ENCODE measurements at regions not wholly inside any gene's neighbourhood (a gene's known extent, or its start where the extent isn't known, plus 50 kb on each side); places are given as distances from the start of the nearest gene placed in this dataset.

DNA sequence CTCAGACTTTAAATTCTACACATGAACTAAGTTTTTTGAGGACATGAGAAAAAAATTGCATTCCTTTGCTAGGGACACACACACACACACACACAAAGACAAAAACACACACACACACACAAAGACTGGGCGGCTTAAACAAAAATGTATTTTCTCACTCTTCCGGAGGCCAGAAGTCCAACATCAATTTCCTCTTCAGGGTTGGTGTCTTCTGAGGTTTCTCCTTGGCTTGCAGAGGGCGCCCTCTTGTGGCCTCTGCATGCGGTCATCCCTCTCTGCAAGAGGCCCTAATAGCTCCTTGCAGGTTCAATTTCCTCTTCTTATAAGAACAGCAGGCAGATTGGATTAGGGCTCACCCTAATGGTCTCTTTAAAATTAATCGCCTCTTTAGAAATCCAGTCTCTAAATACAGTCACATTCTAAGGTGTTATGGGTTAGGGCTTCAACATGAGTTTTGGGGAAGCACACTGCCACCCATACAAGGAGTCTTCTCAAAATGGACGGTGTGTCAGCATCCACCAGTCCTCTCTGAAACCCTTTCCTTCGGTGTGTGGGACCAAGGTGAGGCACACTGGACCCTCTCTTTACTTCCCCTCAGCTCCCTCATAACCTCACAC is 61.4 kb downstream of the GPR6 start:
- H3K9me3 ChIP-seq (ENCODE audit: control insufficient read depth in 4 of 4, low read length in 3 of 4): no peaks in the 10 kb centered on the region
- H3K27me3 ChIP-seq (ENCODE audit: control insufficient read depth in 4 of 4, insufficient read depth in 4 of 4, low read length in 3 of 4): peaks cover 0 to 2% (median 0%) of the 10 kb centered on the region in 4 donors
- H3K4me3 ChIP-seq (ENCODE audit: low read depth in 1 of 3, low read length in 3 of 3): peak overlapping the region; percentile 36 to 57 (median 50)
- no peak for TF ChIP-seq FOXA1 (IDR thresholded peaks at IDR 0.05)
- TF ChIP-seq EGR1 (IDR thresholded peaks at IDR 0.05; ENCODE audit: low read depth in 2 of 2): no peak
- peak; percentile 72 for TF ChIP-seq YY1 (IDR thresholded peaks at IDR 0.05)
- TF ChIP-seq RAD21 (IDR thresholded peaks at IDR 0.05): peak; percentile 94
- TF ChIP-seq, protein P1, sequence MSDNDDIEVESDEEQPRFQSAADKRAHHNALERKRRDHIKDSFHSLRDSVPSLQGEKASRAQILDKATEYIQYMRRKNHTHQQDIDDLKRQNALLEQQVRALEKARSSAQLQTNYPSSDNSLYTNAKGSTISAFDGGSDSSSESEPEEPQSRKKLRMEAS (IDR thresholded peaks at IDR 0.05): no peak
- TF ChIP-seq SP1 (IDR thresholded peaks at IDR 0.05): no peak
- no peak for TF ChIP-seq FOXA2 (IDR thresholded peaks at IDR 0.05)
- peak; percentile 30 for TF ChIP-seq HNF4G (IDR thresholded peaks at IDR 0.05)
- TF ChIP-seq JUND (IDR thresholded peaks at IDR 0.05): no peak
- TF ChIP-seq, protein P2, sequence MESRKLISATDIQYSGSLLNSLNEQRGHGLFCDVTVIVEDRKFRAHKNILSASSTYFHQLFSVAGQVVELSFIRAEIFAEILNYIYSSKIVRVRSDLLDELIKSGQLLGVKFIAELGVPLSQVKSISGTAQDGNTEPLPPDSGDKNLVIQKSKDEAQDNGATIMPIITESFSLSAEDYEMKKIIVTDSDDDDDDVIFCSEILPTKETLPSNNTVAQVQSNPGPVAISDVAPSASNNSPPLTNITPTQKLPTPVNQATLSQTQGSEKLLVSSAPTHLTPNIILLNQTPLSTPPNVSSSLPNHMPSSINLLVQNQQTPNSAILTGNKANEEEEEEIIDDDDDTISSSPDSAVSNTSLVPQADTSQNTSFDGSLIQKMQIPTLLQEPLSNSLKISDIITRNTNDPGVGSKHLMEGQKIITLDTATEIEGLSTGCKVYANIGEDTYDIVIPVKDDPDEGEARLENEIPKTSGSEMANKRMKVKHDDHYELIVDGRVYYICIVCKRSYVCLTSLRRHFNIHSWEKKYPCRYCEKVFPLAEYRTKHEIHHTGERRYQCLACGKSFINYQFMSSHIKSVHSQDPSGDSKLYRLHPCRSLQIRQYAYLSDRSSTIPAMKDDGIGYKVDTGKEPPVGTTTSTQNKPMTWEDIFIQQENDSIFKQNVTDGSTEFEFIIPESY (IDR thresholded peaks at IDR 0.05): no peak
- TF ChIP-seq, protein P3, sequence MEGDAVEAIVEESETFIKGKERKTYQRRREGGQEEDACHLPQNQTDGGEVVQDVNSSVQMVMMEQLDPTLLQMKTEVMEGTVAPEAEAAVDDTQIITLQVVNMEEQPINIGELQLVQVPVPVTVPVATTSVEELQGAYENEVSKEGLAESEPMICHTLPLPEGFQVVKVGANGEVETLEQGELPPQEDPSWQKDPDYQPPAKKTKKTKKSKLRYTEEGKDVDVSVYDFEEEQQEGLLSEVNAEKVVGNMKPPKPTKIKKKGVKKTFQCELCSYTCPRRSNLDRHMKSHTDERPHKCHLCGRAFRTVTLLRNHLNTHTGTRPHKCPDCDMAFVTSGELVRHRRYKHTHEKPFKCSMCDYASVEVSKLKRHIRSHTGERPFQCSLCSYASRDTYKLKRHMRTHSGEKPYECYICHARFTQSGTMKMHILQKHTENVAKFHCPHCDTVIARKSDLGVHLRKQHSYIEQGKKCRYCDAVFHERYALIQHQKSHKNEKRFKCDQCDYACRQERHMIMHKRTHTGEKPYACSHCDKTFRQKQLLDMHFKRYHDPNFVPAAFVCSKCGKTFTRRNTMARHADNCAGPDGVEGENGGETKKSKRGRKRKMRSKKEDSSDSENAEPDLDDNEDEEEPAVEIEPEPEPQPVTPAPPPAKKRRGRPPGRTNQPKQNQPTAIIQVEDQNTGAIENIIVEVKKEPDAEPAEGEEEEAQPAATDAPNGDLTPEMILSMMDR (IDR thresholded peaks at IDR 0.05; ENCODE audit: low read depth, low read length, missing input control): peak; percentile 95
- TF ChIP-seq, protein P4, sequence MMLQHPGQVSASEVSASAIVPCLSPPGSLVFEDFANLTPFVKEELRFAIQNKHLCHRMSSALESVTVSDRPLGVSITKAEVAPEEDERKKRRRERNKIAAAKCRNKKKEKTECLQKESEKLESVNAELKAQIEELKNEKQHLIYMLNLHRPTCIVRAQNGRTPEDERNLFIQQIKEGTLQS (IDR thresholded peaks at IDR 0.05): no peak
- TF ChIP-seq RXRA (IDR thresholded peaks at IDR 0.05): peak in 1 of 2 donors; percentile 36
- TF ChIP-seq HNF4A (conservative IDR thresholded peaks at IDR 0.05): peak; percentile 21 to 69
- no peak for TF ChIP-seq TAF1 (conservative IDR thresholded peaks at IDR 0.05)
- peak; percentile 78 for DNase-seq (ENCODE audit: low spot score)
- H3K4me1 ChIP-seq (ENCODE audit: control insufficient read depth in 4 of 4, insufficient read depth in 4 of 4, low read length in 3 of 4): peaks cover 0 to 9% (median 2%) of the 10 kb centered on the region in 4 donors
- H3K36me3 ChIP-seq (ENCODE audit: control insufficient read depth in 4 of 4, insufficient read depth in 3 of 4, low read depth in 1 of 4, low read length in 3 of 4): no peaks in the 10 kb centered on the region
- WGBS: 6% methylated on average over 7 of the region's 7 CpGs
- no peak overlapping the region for H3K9ac ChIP-seq (ENCODE audit: low read depth in 1 of 2, low read length in 2 of 2)
- H3K27ac ChIP-seq (ENCODE audit: low read depth in 1 of 2, low read length in 2 of 2): no peak overlapping the region

DNA sequence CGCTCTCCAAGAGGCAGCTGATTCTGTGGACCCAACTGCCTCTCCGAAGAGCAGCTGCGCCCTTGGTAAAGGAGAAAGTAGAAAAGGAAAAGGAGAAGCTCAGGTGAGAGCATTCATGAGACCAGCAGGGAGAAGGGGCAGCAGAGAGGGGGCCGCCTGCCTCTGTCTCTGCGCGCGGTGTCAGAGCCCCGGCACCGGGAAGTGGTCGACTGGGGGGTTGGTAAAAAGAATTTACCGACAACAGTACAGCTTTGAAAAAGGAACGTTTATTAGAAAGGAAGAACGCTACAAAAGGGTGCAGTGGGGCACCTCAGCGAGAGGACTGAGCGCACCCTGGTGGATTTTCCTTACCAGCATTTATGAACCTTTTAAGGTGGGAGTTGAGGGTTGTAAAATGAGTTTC is 61.9 kb downstream of the GPR6 start:
- Histone ChIP-seq H3K4me3 (ENCODE audit: low read depth in 1 of 3, low read length in 3 of 3) (peak overlapping the region; percentile 36 to 57 (median 50)), H3K9me3 (ENCODE audit: control insufficient read depth in 4 of 4, low read length in 3 of 4) (no peaks in the 10 kb centered on the region), H3K27me3 (ENCODE audit: control insufficient read depth in 4 of 4, insufficient read depth in 4 of 4, low read length in 3 of 4) (no peaks in the 10 kb centered on the region), H3K36me3 (ENCODE audit: control insufficient read depth in 4 of 4, insufficient read depth in 3 of 4, low read depth in 1 of 4, low read length in 3 of 4) (no peaks in the 10 kb centered on the region), H3K4me1 (ENCODE audit: control insufficient read depth in 4 of 4, insufficient read depth in 4 of 4, low read length in 3 of 4) (peaks cover 0 to 9% (median 2%) of the 10 kb centered on the region in 4 donors), H3K9ac (ENCODE audit: low read depth in 1 of 2, low read length in 2 of 2) (peak overlapping the region in 1 of 2 donors; percentile 31), H3K27ac (ENCODE audit: low read depth in 1 of 2, low read length in 2 of 2) (no peak overlapping the region)
- peak; percentile 38 for DNase-seq (ENCODE audit: low spot score)
- 15% methylated on average over 15 of the region's 15 CpGs for WGBS
- TF ChIP-seq SP1 (IDR thresholded peaks at IDR 0.05): no peak
- TF ChIP-seq TAF1 (conservative IDR thresholded peaks at IDR 0.05): no peak
- no peak for TF ChIP-seq HNF4G (IDR thresholded peaks at IDR 0.05)
- TF ChIP-seq EGR1 (IDR thresholded peaks at IDR 0.05; ENCODE audit: low read depth in 2 of 2): no peak
- no peak for TF ChIP-seq FOXA1 (IDR thresholded peaks at IDR 0.05)
- no peak for TF ChIP-seq FOXA2 (IDR thresholded peaks at IDR 0.05)
- TF ChIP-seq, protein P2 (IDR thresholded peaks at IDR 0.05): no peak
- no peak for TF ChIP-seq HNF4A (conservative IDR thresholded peaks at IDR 0.05)
- no peak for TF ChIP-seq JUND (IDR thresholded peaks at IDR 0.05)
- TF ChIP-seq, protein P1 (IDR thresholded peaks at IDR 0.05): no peak
- no peak for TF ChIP-seq GABPA (IDR thresholded peaks at IDR 0.05 in 1 of 2, conservative IDR thresholded peaks at IDR 0.05 in 1 of 2)
- peak; percentile 45 to 72 for TF ChIP-seq RAD21 (IDR thresholded peaks at IDR 0.05)
- TF ChIP-seq YY1 (IDR thresholded peaks at IDR 0.05): no peak
- TF ChIP-seq, protein P4 (IDR thresholded peaks at IDR 0.05): no peak
- TF ChIP-seq, protein P3 (IDR thresholded peaks at IDR 0.05; ENCODE audit: low read depth, low read length, missing input control): peak; percentile 24

Data from liver (tissue), 8 donors.